Skeletal muscle satellite cell (primary cell): ENCODE measurements at regions not wholly inside any gene's neighbourhood (a gene's known extent, or its start where the extent isn't known, plus 50 kb on each side); places are given as distances from the start of the nearest gene placed in this dataset.

Source experiments
- H3K27me3 ChIP-seq: 2 replicates; pipeline ENCODE4 v1.7.0; 2013; ENCODE audit warnings: low read length; ENCODE audit not compliant: control insufficient read depth, insufficient read depth
- H3K36me3 ChIP-seq: 2 replicates; pipeline ENCODE4 v1.7.0; 2013; ENCODE audit warnings: mild to moderate bottlenecking, control low read depth, low read length; ENCODE audit not compliant: insufficient read depth
- H3K4me1 ChIP-seq: 2 replicates; pipeline ENCODE4 v1.7.0; 2013; ENCODE audit warnings: low read length; ENCODE audit not compliant: control insufficient read depth, insufficient read depth
- H3K4me2 ChIP-seq: 2 replicates; pipeline ENCODE4 v1.7.0; 2013; ENCODE audit warnings: mild to moderate bottlenecking, low read length
- H3K4me3 ChIP-seq: 2 replicates; pipeline ENCODE4 v1.7.0; 2013; ENCODE audit warnings: low read length
- H3K9ac ChIP-seq: 2 replicates; pipeline ENCODE4 v1.7.0; 2013; ENCODE audit warnings: mild to moderate bottlenecking, low read depth, low read length, moderate library complexity
- H3K9me3 ChIP-seq: replicated peaks from 2 replicates; pipeline ENCODE4 v1.7.0; 2013; ENCODE audit warnings: mild to moderate bottlenecking, control low read depth, low read length

DNA sequence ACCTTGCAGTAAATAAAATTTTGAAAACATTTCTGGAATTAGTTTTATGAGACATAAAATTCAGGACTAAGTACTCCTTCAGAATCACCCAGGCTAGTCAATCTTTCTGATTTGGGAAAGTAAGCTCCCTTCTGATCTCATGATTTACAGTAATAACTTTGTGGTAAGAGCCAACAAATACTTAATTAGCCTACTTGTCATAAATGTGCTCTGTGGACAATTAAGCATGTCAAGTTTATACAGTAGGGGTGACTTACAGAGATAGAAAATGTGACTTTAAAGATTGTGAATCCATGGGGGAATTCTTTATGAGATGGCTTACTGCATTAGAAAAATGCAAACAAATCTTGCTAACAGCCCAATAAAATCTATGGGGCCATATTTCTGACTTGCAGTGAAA lies 616.9 kb upstream of the GHITM start:
- Histone ChIP-seq H3K4me3 (no peak overlapping the region), H3K27me3 (no peaks in the 10 kb centered on the region), H3K4me1 (no peaks in the 10 kb centered on the region), H3K36me3 (no peaks in the 10 kb centered on the region), H3K9ac (no peak overlapping the region), H3K9me3 (peaks cover 4% of the 10 kb centered on the region), H3K4me2 (no peak overlapping the region)

DNA sequence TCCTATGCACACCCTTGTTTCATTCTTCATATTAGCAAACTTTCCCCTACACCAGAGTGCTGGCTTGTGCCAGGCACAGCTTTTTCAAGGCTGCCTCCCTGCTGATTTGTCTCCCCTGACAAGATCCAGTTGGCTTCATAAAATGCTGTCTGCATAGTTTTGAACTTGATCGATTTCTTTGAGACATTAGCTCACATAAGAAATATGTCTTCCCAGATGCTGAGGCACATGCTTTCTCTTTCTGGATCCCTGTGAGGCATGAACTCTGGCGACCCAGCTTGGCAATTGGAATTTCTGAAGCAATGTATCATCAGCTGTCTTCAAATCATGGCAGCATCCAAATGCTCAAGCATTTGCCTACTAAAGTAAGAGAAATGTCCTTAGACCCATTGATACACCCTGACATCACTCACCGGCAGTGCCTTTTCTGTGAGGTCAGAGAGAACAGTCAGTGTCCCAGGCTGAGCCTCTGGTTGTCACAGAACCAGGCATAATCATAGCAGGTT lies 616.4 kb upstream of the GHITM start:
- Histone ChIP-seq H3K9ac (no peak overlapping the region), H3K4me2 (no peak overlapping the region), H3K4me1 (no peaks in the 10 kb centered on the region), H3K36me3 (no peaks in the 10 kb centered on the region), H3K27me3 (no peaks in the 10 kb centered on the region), H3K4me3 (no peak overlapping the region), H3K9me3 (peaks cover 4% of the 10 kb centered on the region)

DNA sequence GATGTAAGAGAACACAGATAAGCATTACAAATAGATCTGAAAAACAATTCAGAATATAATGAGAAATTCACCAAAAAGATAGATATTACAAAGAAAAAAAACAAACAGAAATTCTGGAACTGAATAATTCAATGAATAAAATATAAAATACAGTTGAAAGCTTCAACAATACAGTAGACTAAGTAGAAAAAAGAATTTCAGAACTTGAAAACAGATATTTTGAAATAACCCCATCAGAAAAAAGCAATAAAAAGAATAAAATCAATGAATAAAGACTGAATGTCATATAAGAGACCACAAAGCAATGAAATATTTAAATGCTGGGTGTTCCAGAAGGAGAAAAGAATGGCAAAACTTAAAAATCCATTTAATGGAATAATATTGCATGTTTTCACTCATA lies 611.4 kb upstream of the GHITM start:
- H3K4me2 ChIP-seq = no peak overlapping the region
- no peak overlapping the region for H3K9ac ChIP-seq
- no peaks in the 10 kb centered on the region for H3K27me3 ChIP-seq
- no peaks in the 10 kb centered on the region for H3K36me3 ChIP-seq
- no peak overlapping the region for H3K4me3 ChIP-seq
- H3K4me1 ChIP-seq = no peaks in the 10 kb centered on the region
- H3K9me3 ChIP-seq = peaks cover 4% of the 10 kb centered on the region

DNA sequence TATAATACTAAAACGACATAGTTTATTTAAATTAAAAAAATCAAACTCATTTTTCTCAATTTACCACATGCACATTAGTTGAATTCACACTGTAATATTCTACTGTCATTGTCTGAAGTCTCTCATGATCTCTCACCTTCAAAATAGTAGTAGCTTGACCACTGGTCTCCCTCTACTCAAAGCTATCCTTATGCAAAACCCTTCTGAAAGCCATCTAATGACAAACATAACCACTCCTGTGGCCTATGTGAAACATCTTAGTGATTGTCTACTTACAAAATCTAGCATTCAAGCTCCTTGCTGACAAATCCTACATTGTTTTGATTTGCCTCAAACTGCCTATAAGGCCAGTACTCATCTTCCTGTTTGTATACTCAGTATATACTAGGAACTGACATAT lies 606.0 kb upstream of the GHITM start:
- no peaks in the 10 kb centered on the region for H3K9me3 ChIP-seq
- no peak overlapping the region for H3K4me3 ChIP-seq
- H3K27me3 ChIP-seq = no peaks in the 10 kb centered on the region
- no peaks in the 10 kb centered on the region for H3K36me3 ChIP-seq
- H3K4me2 ChIP-seq = no peak overlapping the region
- no peak overlapping the region for H3K9ac ChIP-seq
- no peaks in the 10 kb centered on the region for H3K4me1 ChIP-seq

DNA sequence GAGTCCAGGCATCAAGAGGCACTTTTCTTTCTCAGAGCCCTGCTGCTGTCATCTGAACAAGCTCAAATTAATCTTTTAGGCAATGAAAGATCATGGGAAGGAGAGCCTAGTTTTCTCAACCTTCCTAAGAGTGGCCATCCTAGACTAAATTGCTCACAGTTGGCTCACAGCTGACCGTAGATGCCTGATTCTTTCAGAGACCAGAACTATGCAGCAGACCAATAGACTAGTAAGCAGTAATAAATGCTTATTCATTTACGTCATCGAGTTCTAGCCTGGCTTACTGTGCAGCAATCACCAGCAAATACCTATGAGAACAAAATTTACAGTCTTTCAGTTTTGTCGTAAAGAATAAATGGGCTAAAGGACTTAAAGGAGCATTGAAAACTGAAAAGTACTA lies 602.9 kb upstream of the GHITM start:
- Histone ChIP-seq H3K4me3 (no peak overlapping the region), H3K4me1 (no peaks in the 10 kb centered on the region), H3K9ac (no peak overlapping the region), H3K9me3 (no peaks in the 10 kb centered on the region), H3K36me3 (no peaks in the 10 kb centered on the region), H3K27me3 (no peaks in the 10 kb centered on the region), H3K4me2 (no peak overlapping the region)

DNA sequence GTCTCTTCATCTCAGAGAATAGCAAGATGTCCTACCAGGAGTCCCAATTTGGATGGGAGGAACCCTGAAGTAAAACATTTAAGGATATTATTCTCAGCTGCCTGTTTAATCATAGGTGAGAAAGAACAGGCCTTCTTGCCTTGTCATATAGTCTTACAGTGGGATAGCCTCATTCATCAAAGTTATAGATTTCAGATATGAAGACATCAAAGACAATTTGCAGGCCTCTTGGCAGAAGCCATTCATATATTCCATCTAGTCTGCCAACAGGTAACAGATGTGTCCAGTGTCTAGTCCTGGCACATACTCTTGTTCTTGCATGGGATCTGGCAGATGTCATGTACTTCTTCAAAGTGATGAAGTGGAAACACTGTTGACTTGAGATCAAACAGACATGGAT lies 601.3 kb upstream of the GHITM start:
- no peak overlapping the region for H3K4me3 ChIP-seq
- H3K4me1 ChIP-seq = no peaks in the 10 kb centered on the region
- H3K9me3 ChIP-seq = no peaks in the 10 kb centered on the region
- no peak overlapping the region for H3K4me2 ChIP-seq
- H3K9ac ChIP-seq = no peak overlapping the region
- H3K27me3 ChIP-seq = no peaks in the 10 kb centered on the region
- H3K36me3 ChIP-seq = no peaks in the 10 kb centered on the region

DNA sequence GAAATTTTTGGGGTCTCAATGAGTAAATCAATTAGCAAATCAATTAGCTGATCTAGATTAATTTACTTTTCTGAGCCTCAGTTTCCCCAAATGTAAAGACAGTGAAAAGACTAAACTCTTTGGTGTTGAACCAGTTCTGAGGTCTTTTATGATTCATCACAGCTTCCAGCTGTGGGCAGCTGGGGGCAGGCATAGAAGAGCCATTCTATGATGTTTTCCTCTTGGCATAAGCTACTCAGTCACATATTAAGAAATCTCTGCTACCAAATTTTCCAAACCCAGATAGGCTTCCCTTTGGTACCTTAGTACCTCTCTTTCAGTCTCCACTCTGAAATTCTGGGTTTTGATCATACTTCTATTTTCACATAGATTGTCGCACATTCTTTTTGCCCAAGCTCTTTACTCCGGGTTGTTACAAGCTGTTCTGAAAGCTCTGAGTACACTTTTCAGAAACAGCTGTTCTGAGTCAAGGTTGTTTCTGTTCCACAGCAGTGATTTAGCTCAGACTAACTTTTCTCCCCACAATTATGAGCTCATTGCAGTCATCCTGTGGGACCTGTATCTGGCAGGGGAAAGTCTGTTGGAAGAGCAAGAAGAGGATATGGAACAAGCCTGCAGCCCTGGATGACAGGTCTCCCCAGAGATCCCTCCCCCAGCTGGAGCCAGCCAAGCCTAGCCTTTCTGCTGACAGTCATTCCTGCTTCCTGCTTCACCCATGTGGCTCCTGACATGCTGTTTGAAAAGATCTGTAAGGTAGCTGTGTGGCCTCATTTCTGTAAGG lies 599.6 kb upstream of the GHITM start:
- no peaks in the 10 kb centered on the region for H3K4me1 ChIP-seq
- no peak overlapping the region for H3K9ac ChIP-seq
- H3K4me2 ChIP-seq = no peak overlapping the region
- H3K36me3 ChIP-seq = no peaks in the 10 kb centered on the region
- no peaks in the 10 kb centered on the region for H3K27me3 ChIP-seq
- no peaks in the 10 kb centered on the region for H3K9me3 ChIP-seq
- no peak overlapping the region for H3K4me3 ChIP-seq

DNA sequence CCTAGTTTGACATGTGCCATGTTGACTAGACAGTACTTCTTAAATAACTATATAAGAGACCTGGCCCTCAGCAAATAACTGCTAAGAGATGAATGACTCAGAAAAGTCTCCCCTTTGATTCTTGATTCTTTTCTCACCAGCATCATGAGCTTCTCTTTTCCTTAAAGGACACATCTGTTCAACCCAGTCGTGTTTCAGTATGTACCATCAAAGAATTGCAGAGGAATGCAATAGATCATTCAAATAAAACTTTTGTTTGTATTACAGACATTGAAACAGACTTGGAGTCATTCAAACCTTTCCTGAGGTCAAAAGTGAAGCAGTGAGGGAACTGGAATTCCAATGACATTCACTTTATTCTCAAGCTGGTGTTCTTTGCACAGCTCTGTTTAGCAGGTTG lies 598.3 kb upstream of the GHITM start:
- H3K4me2 ChIP-seq = no peak overlapping the region
- no peak overlapping the region for H3K4me3 ChIP-seq
- H3K36me3 ChIP-seq = no peaks in the 10 kb centered on the region
- H3K27me3 ChIP-seq = no peaks in the 10 kb centered on the region
- no peaks in the 10 kb centered on the region for H3K9me3 ChIP-seq
- no peak overlapping the region for H3K9ac ChIP-seq
- H3K4me1 ChIP-seq = no peaks in the 10 kb centered on the region

DNA sequence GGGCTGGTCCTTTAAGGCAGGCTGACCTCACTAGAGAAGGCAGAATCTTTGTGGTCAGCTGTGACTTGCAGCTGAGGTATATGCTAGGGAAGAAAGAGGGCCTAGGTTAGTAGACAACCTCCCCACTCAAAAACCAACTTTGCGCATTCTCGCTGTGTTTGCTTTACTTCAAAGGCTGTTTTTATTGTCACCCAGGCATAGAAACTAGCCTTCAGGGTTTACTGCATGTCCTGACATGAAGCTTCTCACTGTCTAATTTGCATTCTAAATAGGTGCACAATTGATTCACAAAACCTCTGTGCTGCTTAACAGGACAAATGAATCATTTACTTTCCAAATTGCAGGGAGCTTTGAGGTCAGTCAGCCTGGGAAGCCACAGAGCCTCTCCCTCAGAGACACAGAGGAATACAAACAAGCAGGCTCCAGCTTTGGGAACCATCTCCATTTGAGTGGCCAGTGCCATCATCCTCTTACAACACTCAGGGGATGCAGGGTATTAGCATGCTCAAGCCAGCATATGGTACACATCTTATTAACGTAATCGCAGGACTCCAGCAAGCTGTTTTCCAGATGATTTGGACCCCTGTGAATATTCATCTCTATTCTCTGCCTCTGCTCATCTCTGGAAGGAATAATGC lies 596.4 kb upstream of the GHITM start:
- Histone ChIP-seq H3K27me3 (no peaks in the 10 kb centered on the region), H3K4me3 (no peak overlapping the region), H3K9ac (no peak overlapping the region), H3K4me1 (no peaks in the 10 kb centered on the region), H3K9me3 (no peaks in the 10 kb centered on the region), H3K4me2 (no peak overlapping the region), H3K36me3 (no peaks in the 10 kb centered on the region)

DNA sequence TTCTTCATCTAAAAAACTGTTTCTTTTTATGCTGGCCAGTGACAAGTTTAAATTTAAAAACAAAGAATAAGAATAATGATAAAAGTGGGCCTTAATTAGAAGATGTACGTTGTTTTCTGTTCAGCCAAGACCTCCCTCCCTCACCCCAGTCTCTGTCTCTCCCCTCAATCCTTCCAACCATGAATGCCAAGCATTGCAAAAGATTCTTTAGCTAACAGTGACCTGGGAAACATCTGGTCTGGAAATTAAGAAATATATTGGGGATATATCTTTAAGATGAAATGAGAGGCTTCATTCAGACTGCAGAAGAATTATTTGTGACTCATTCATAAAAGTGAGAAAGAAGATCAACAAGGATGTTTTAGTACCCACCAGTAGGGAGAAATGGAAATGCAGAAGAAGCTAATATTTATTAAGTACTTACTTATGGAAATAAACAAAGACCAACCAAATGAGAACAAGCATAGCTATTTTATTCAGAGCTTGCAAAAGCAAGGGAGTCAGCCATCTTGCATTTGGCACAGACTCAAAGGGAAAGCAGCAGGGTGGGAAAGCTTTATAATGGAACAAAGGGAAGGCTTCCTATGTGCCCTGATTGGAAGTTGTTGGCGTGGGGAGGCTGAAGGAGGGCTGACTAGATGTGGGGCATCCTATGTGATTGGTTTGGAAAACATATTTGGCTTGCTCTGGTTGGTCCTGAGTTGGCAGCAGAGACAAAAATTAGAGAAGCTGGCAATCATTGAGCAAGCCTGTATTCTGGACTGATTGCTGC lies 595.4 kb upstream of the GHITM start:
- Histone ChIP-seq H3K27me3 (no peaks in the 10 kb centered on the region), H3K9me3 (no peaks in the 10 kb centered on the region), H3K36me3 (no peaks in the 10 kb centered on the region), H3K4me3 (no peak overlapping the region), H3K4me1 (no peaks in the 10 kb centered on the region), H3K9ac (no peak overlapping the region), H3K4me2 (no peak overlapping the region)

DNA sequence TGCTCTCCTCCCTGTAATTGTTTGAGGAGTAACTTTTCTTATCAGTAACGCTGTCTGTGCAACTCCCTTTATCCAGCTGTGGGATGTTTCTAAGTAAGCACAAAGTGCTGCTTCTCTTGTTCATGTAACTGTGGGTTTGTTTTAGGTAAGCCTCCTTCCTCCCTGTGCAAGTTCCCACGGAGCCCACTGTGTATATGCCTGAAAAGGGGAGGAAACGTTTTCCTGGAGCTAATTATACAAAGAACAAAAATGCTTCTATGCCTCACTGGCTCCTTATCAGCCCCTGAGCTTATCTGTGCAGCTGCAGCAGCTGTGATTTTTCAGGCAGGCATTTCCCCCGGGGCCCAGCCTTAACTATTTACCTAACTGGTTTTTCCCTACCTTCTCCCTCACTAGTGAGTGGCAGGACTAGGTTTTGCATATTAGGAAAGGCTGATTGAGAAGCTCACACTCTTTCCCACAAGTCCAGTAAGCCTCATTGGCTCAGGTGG lies 593.4 kb upstream of the GHITM start:
- no peak overlapping the region for H3K4me3 ChIP-seq
- H3K27me3 ChIP-seq = no peaks in the 10 kb centered on the region
- no peak overlapping the region for H3K9ac ChIP-seq
- H3K36me3 ChIP-seq = no peaks in the 10 kb centered on the region
- H3K4me2 ChIP-seq = no peak overlapping the region
- no peaks in the 10 kb centered on the region for H3K4me1 ChIP-seq
- no peaks in the 10 kb centered on the region for H3K9me3 ChIP-seq
